Naive thymus-derived CD8-positive, alpha-beta T cell (primary cell): ENCODE measurements at regions not wholly inside any gene's neighbourhood (a gene's known extent, or its start where the extent isn't known, plus 50 kb on each side); places are given as distances from the start of the nearest gene placed in this dataset.

Source experiments
- ATAC-seq, 2 donors: fragments of 150-1000 bp; cut with Tn5 transposase in 1 of 2; sonication (Bioruptor Pico), chemical (Tn5 transposase) in 1 of 2; 1 replicate in 1 of 2; 2 replicates in 1 of 2; pipeline ENCODE4 v1.10.0; 2021; ENCODE audit warnings: mild to moderate bottlenecking in 2 of 2, moderate library complexity in 2 of 2
- POLR2A ChIA-PET: fragments of 350-600 bp; sonication (Branson Sonifier 250); formaldehyde crosslinking; loops from one replicate; lab custom pipeline; 2021; ENCODE audit warnings: antibody characterized with exemption; lab: Charles Lee
- DNase-seq, 10 donors: peaks; one replicate each; pipeline versions ENCODE4 v3.0.0 to v3.0.0-alpha.2; 2020 to 2022
- H3K27ac Mint-ChIP-seq, 10 donors: one replicate each; pipeline ENCODE4 v1.8.0; 2020 to 2022; ENCODE audit warnings: mild to moderate bottlenecking in 10 of 10, mixed read lengths in 10 of 10, moderate library complexity in 4 of 10, inconsistent platforms in 1 of 10
- H3K27me3 Mint-ChIP-seq, 5 donors: one replicate each; pipeline ENCODE4 v1.8.0; 2021 to 2022; ENCODE audit warnings: mixed read lengths in 5 of 5
- H3K36me3 Mint-ChIP-seq, 3 donors: one replicate each; pipeline ENCODE4 v1.8.0; 2020 to 2022; ENCODE audit warnings: mixed read lengths in 3 of 3, mild to moderate bottlenecking in 2 of 3, inconsistent platforms in 1 of 3
- H3K4me1 Mint-ChIP-seq, 4 donors: one replicate each; pipeline ENCODE4 v1.8.0; 2021 to 2022; ENCODE audit warnings: mixed read lengths in 4 of 4
- H3K4me3 Mint-ChIP-seq, 10 donors: one replicate each; pipeline ENCODE4 v1.8.0; 2020 to 2022; ENCODE audit warnings: mild to moderate bottlenecking in 10 of 10, mixed read lengths in 10 of 10, moderate library complexity in 6 of 10, inconsistent platforms in 1 of 10
- H3K9me3 Mint-ChIP-seq, 9 donors: one replicate each; pipeline ENCODE4 v1.8.0; 2020 to 2022; ENCODE audit warnings: mixed read lengths in 9 of 9, mild to moderate bottlenecking in 3 of 9, inconsistent platforms in 1 of 9, moderate library complexity in 1 of 9

- H3K27ac Mint-ChIP-seq, result no peak overlapping the region
- peaks cover 0 to 14% (median 4%) of the 10 kb centered on the region in 5 donors for H3K27me3 Mint-ChIP-seq
- DNase-seq (no peak), ATAC-seq (no peak)
- H3K36me3 Mint-ChIP-seq, result peaks cover 0 to 37% (median 0%) of the 10 kb centered on the region in 3 donors
- H3K4me1 Mint-ChIP-seq, result no peaks in the 10 kb centered on the region
- H3K9me3 Mint-ChIP-seq, result peaks cover 23 to 45% (median 35%) of the 10 kb centered on the region in 9 donors
- no peak overlapping the region for H3K4me3 Mint-ChIP-seq
- POLR2A ChIA-PET, result no interaction called here
Measured at GRCh38 chr10:121007264-121007663, 156.1 kb downstream of the WDR11 start.

DNA sequence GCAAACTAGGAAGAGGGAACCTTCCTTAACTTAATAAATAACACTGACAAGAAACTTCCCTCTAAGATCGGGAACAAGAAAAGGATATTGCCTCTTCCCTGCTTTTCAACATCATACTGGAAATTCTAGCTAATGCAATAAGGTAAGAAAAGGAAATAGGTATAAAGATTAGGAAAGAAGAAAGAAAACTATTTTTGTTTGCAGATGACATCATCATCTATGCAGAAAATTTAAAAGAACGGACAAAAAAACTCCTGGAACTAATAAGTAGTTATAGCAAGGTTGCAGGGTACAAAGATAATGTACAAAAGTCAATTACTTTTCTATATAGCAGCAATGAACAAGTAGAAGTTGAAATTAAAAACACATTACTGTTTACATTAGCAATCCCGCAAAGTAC, 164.8 kb downstream of the WDR11 start:
- ATAC-seq (no peak), DNase-seq (no peak)
- Mint-ChIP-seq H3K27ac (no peak overlapping the region), H3K4me3 (no peak overlapping the region), H3K4me1 (no peaks in the 10 kb centered on the region), H3K36me3 (peaks cover 0 to 13% (median 3%) of the 10 kb centered on the region in 3 donors), H3K9me3 (peaks cover 0 to 39% (median 14%) of the 10 kb centered on the region in 9 donors), H3K27me3 (peaks cover 0 to 24% (median 5%) of the 10 kb centered on the region in 5 donors)
- POLR2A ChIA-PET, result no interaction called here

GRCh38 chr10:121024905-121025584, 173.9 kb downstream of the WDR11 start:
- DNase-seq (no peak), ATAC-seq (no peak)
- Mint-ChIP-seq H3K27ac (no peak overlapping the region), H3K4me1 (no peaks in the 10 kb centered on the region), H3K27me3 (peaks cover 0 to 9% (median 4%) of the 10 kb centered on the region in 5 donors), H3K4me3 (no peak overlapping the region), H3K9me3 (peaks cover 0 to 2% (median 0%) of the 10 kb centered on the region in 9 donors), H3K36me3 (no peaks in the 10 kb centered on the region)
- POLR2A ChIA-PET, result no interaction called here

GRCh38 chr10:121025731-121026130, 174.6 kb downstream of the WDR11 start:
- no peak for DNase-seq
- Mint-ChIP-seq H3K36me3 (no peaks in the 10 kb centered on the region), H3K27ac (peak overlapping the region in 1 of 10 donors; percentile 10), H3K27me3 (peaks cover 0 to 9% (median 4%) of the 10 kb centered on the region in 5 donors), H3K9me3 (peaks cover 0 to 3% (median 0%) of the 10 kb centered on the region in 9 donors), H3K4me1 (no peaks in the 10 kb centered on the region), H3K4me3 (no peak overlapping the region)
- POLR2A ChIA-PET, result no interaction called here
- no peak for ATAC-seq

DNA sequence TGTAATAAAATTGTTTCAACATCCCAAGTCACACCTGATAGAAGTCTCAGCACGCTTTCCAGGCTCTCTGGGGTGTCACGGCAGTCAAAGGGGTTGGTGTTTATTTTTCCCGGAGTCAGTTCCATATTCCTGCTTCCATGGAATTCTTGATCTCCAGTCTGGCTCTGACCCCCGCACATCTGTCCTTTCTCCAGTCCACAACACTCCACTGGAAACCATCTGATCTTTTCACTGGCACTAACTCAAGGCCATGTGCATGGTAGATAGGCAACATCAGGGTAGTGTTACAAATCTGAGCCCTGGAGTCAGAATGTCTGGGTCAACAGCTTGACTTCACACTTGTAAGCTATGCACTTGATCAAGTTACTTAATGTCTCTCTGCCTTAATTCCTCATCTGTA, 176.2 kb downstream of the WDR11 start:
- Mint-ChIP-seq H3K27ac (no peak overlapping the region), H3K27me3 (peaks cover 0 to 9% (median 4%) of the 10 kb centered on the region in 5 donors), H3K9me3 (peaks cover 0 to 3% (median 0%) of the 10 kb centered on the region in 9 donors), H3K36me3 (no peaks in the 10 kb centered on the region), H3K4me3 (no peak overlapping the region), H3K4me1 (no peaks in the 10 kb centered on the region)
- POLR2A ChIA-PET, result no interaction called here
- DNase-seq, result no peak
- ATAC-seq, result no peak

- no peaks in the 10 kb centered on the region for H3K4me1 Mint-ChIP-seq
- POLR2A ChIA-PET, result no interaction called here
- H3K36me3 Mint-ChIP-seq, result no peaks in the 10 kb centered on the region
- no peak overlapping the region for H3K4me3 Mint-ChIP-seq
- peaks cover 0 to 4% (median 0%) of the 10 kb centered on the region in 9 donors for H3K9me3 Mint-ChIP-seq
- DNase-seq (no peak), ATAC-seq (no peak)
- H3K27me3 Mint-ChIP-seq, result peaks cover 0 to 8% (median 0%) of the 10 kb centered on the region in 5 donors
- H3K27ac Mint-ChIP-seq, result no peak overlapping the region
Measured at GRCh38 chr10:121032460-121032859, 181.3 kb downstream of the WDR11 start.

DNA sequence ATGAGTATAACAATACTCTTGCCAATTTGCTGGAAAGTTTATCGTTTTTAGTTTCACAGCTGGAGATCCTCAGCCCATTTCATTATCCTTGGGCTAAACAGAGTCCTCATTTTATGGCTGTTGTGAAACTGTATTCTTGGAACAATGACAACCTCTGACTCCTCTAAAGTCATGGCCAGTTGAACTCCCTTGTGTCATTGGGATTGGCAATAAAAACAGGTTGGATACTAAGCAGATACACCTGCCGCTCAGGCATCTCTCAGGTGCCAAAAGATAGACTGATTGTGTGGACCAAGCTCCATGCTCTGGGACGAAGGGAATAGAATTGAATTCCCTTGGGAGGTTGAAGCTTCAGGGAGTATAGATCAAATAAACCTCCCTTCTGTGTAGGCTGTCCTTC, 182.2 kb downstream of the WDR11 start:
- POLR2A ChIA-PET, result no interaction called here
- ATAC-seq, result no peak

DNA sequence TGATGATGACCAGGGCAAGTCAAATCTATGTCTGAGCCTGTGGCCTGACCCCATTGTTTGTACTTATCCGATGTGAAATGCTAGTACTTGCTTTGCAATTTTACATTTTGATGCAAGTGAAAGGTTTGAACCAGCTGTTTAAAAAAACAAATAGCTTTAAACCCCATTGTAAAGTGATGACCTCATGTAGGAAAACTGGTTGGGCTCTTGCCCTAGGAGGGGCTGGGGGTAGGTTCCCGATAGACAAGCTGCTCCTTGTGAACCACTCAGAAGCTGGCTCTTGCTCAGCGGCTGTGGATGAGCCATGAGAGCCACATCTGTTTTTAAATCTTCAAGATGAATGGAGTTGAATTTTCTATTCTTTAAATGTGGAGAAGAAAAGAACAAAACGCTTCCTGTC, 185.3 kb downstream of the WDR11 start:
- Mint-ChIP-seq H3K4me1 (no peaks in the 10 kb centered on the region), H3K4me3 (no peak overlapping the region), H3K27me3 (peaks cover 0 to 8% (median 4%) of the 10 kb centered on the region in 5 donors), H3K27ac (no peak overlapping the region), H3K36me3 (no peaks in the 10 kb centered on the region), H3K9me3 (peaks cover 0 to 4% (median 0%) of the 10 kb centered on the region in 9 donors)
- POLR2A ChIA-PET, result no interaction called here
- ATAC-seq (no peak), DNase-seq (no peak)

More for the DNA sequence above, 182.2 kb downstream of the WDR11 start:
- no peak overlapping the region for H3K4me3 Mint-ChIP-seq
- no peaks in the 10 kb centered on the region for H3K36me3 Mint-ChIP-seq
- H3K4me1 Mint-ChIP-seq, result no peaks in the 10 kb centered on the region
- H3K9me3 Mint-ChIP-seq, result peaks cover 0 to 4% (median 0%) of the 10 kb centered on the region in 9 donors
- no peak for DNase-seq
- peaks cover 0 to 8% (median 2%) of the 10 kb centered on the region in 5 donors for H3K27me3 Mint-ChIP-seq
- H3K27ac Mint-ChIP-seq, result no peak overlapping the region

- Mint-ChIP-seq H3K27ac (no peak overlapping the region), H3K9me3 (no peaks in the 10 kb centered on the region), H3K36me3 (no peaks in the 10 kb centered on the region), H3K4me3 (no peak overlapping the region), H3K27me3 (peaks cover 0 to 5% (median 2%) of the 10 kb centered on the region in 5 donors), H3K4me1 (no peaks in the 10 kb centered on the region)
- no peak for ATAC-seq
- DNase-seq, result no peak
- POLR2A ChIA-PET, result no interaction called here
Measured at GRCh38 chr10:121041499-121041898, 190.3 kb downstream of the WDR11 start.

DNA sequence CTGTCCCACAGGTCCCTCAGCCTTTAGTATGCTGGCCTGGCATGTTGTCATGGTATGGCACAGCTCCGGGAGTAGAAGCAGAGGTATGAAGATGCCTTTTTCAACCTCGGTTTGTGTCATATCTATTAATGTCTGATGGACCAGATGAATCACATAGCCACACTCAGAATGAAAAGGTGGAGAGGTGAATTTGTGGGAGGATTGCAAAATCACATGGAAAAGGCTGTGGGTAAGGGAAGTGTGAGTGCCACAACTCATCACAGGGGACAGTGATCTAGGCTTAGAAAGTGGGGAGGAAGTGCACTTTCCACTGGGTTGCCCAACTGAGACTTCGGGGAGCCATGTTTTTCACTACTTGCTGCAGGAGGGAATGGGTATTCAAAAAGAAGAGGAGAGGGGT, 190.7 kb downstream of the WDR11 start:
- no peak for DNase-seq
- Mint-ChIP-seq H3K4me1 (no peaks in the 10 kb centered on the region), H3K4me3 (no peak overlapping the region), H3K9me3 (no peaks in the 10 kb centered on the region), H3K36me3 (no peaks in the 10 kb centered on the region), H3K27ac (no peak overlapping the region), H3K27me3 (peaks cover 0 to 5% (median 2%) of the 10 kb centered on the region in 5 donors)
- POLR2A ChIA-PET, result no interaction called here
- ATAC-seq, result no peak

GRCh38 chr10:121042342-121042741, 191.2 kb downstream of the WDR11 start:
- POLR2A ChIA-PET, result no interaction called here
- Mint-ChIP-seq H3K9me3 (no peaks in the 10 kb centered on the region), H3K4me3 (no peak overlapping the region), H3K36me3 (no peaks in the 10 kb centered on the region), H3K27me3 (peaks cover 0 to 5% (median 2%) of the 10 kb centered on the region in 5 donors), H3K4me1 (no peaks in the 10 kb centered on the region), H3K27ac (no peak overlapping the region)
- no peak for DNase-seq
- ATAC-seq, result no peak

GRCh38 chr10:121043124-121043849, 192.1 kb downstream of the WDR11 start:
- POLR2A ChIA-PET, result no interaction called here

GRCh38 chr10:121048749-121049148, 197.6 kb downstream of the WDR11 start:
- Mint-ChIP-seq H3K27ac (no peak overlapping the region), H3K4me3 (no peak overlapping the region), H3K9me3 (peaks cover 0 to 6% (median 0%) of the 10 kb centered on the region in 9 donors), H3K27me3 (peaks cover 0 to 6% (median 2%) of the 10 kb centered on the region in 5 donors), H3K4me1 (no peaks in the 10 kb centered on the region), H3K36me3 (no peaks in the 10 kb centered on the region)
- DNase-seq, result no peak
- ATAC-seq, result no peak
- POLR2A ChIA-PET, result no interaction called here

More at GRCh38 chr10:121043124-121043849, 192.1 kb downstream of the WDR11 start:
- H3K4me3 Mint-ChIP-seq, result no peak overlapping the region
- ATAC-seq (no peak), DNase-seq (no peak)
- no peaks in the 10 kb centered on the region for H3K36me3 Mint-ChIP-seq
- no peak overlapping the region for H3K27ac Mint-ChIP-seq
- H3K9me3 Mint-ChIP-seq, result peaks cover 0 to 2% (median 0%) of the 10 kb centered on the region in 9 donors
- no peaks in the 10 kb centered on the region for H3K4me1 Mint-ChIP-seq
- H3K27me3 Mint-ChIP-seq, result peaks cover 0 to 5% (median 2%) of the 10 kb centered on the region in 5 donors
